Progenitor cell of endocrine pancreas (in vitro differentiated cells): ENCODE measurements at regions not wholly inside any gene's neighbourhood (a gene's known extent, or its start where the extent isn't known, plus 50 kb on each side); places are given as distances from the start of the nearest gene placed in this dataset.
"Not testable (repeated sequence)": the region's sequence is repeated elsewhere in the genome, so short reads cannot be mapped to it uniquely, and the experiment has no call there.

Experiments used
- DNase-seq: peaks from one replicate; pipeline ENCODE4 v3.0.0; 2021; ENCODE audit warnings: low spot score; ENCODE audit not compliant: unreplicated experiment
- H3K27ac Mint-ChIP-seq: 2 replicates; pipeline ENCODE4 v1.8.0; 2021; ENCODE audit warnings: mild to moderate bottlenecking, moderate library complexity, mixed read lengths
- H3K27me3 Mint-ChIP-seq: 2 replicates; pipeline ENCODE4 v1.8.0; 2021; ENCODE audit warnings: mixed read lengths
- H3K36me3 Mint-ChIP-seq: 2 replicates; pipeline ENCODE4 v1.8.0; 2022; ENCODE audit warnings: mixed read lengths; ENCODE audit not compliant: insufficient read depth
- H3K4me1 Mint-ChIP-seq: 2 replicates; pipeline ENCODE4 v1.8.0; 2021; ENCODE audit warnings: low read depth, mixed read lengths
- H3K4me3 Mint-ChIP-seq: 2 replicates; pipeline ENCODE4 v1.8.0; 2021; ENCODE audit warnings: low read depth, mild to moderate bottlenecking, moderate library complexity, mixed read lengths
- H3K9me3 Mint-ChIP-seq: 2 replicates; pipeline ENCODE4 v1.8.0; 2021; ENCODE audit warnings: low read depth, mixed read lengths
- CTCF ChIP-seq: fragments of 200-600 bp; sonication (generic); IDR thresholded peaks from one replicate; pipeline ENCODE4 v1.5.0; 2021; ENCODE audit warnings: antibody characterized with exemption, mild to moderate bottlenecking; ENCODE audit not compliant: unreplicated experiment

DNA sequence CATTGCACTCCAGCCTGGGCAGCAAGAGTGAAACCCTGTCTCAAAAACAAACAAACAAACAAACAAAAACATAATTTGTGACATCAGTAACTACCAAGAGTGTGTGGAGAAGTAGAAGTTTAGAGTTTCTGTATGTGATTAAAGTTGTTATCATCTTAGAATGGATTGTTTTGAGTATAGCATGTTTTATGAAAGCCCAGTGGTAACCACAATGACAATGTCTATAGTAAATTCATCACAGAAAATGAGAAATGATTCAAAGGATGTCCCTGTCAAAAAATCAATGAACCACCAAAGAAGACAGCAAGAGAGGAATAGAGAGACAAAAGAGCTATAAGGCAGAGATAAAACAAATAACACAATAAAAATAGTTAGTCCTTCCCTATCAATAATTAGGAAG lies 1299.2 kb downstream of the CNTNAP5 start:
- Mint-ChIP-seq H3K9me3 (peaks cover 6% of the 10 kb centered on the region), H3K27me3 (no peaks in the 10 kb centered on the region), H3K27ac (no peak overlapping the region), H3K4me3 (no peak overlapping the region), H3K36me3 (no peaks in the 10 kb centered on the region), H3K4me1 (no peaks in the 10 kb centered on the region)
- DNase-seq, result no peak
- no peak for TF ChIP-seq CTCF

DNA sequence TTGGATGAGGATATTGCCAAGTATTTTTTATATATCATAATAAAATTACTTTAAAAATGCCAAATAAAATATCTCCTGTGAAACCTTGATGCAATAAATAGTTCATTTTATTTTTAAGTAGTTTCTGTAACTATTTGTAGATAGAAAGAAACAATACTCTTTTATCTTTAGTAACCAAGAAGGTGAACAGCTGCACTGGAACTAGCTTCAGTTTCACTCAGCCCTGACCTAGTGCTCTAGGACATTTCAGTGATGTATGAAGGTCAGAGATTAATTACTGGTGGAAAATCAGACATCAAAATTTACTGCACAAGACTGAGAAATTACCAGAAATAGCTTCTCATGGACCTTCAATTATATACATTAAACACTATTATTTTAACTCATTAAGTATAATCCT lies 1305.0 kb downstream of the CNTNAP5 start:
- Mint-ChIP-seq H3K27ac (no peak overlapping the region), H3K27me3 (no peaks in the 10 kb centered on the region), H3K9me3 (no peaks in the 10 kb centered on the region), H3K36me3 (no peaks in the 10 kb centered on the region), H3K4me1 (peaks cover 13% of the 10 kb centered on the region), H3K4me3 (no peak overlapping the region)
- DNase-seq, result no peak
- TF ChIP-seq CTCF, result no peak

- Mint-ChIP-seq H3K36me3 (no peaks in the 10 kb centered on the region), H3K9me3 (no peaks in the 10 kb centered on the region), H3K4me1 (peaks cover 1% of the 10 kb centered on the region), H3K27me3 (peaks cover 10% of the 10 kb centered on the region), H3K4me3 (no peak overlapping the region), H3K27ac (no peak overlapping the region)
- no peak for TF ChIP-seq CTCF
- DNase-seq, result no peak
These were observed 1314.6 kb upstream of the GYPC start for GRCh38 chr2:125341353-125341752.

DNA sequence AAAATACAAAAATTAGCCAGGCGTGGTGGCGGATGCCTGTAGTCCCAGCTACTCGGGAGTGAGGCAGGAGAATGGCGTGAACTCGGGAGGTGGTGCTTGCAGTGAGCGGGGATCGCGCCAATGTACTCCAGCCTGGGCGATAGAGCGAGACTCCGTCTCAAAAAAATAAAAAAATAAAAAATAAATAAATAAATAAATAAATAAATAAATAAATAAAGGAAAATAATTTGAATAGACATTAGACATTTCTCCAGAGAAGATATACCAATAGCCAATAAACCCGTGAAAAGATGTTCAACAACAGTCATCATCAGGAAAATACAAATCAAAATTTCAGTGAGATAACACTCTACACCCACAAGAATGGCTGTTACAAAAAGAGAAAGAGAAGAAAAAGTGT lies 1302.4 kb upstream of the GYPC start:
- not testable (repeated sequence) for H3K4me3 Mint-ChIP-seq

DNA sequence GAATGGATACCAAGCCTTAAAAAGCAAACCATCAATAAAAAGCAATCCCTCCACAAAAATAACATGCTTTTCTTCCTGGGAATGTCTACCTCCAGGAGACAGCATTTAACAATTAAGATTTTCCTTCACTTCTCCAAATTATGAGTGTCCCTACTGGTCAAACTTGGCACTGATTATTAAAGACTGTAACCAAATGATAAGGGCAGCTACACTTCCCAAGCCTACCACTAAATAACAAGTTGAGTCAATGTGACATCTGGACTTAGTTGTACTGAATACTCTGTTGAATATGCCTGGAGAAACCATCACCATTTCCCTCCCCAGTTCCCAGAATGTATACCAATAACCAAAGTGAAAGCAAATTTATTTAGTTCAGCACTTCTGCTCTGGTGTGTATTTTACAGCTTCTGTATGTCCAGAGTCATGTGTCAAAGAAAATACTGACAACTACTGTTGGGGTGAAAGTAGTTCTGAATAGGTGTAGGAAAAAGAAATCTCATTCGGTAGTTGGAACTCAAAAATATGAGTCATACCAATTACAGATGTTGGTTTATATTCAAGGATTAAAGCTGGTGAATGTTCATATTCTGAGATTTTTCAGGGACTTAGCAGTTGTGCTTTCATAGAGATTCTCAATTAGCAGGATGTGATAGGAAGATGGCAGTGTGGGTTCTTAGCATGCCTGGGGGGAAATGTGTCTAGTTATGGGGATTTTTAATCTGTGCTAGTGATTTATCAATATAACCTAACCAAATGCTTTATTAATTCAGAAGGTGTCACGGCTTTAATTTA lies 1291.6 kb upstream of the GYPC start:
- no peak overlapping the region for H3K27ac Mint-ChIP-seq
- no peaks in the 10 kb centered on the region for H3K27me3 Mint-ChIP-seq
- H3K4me1 Mint-ChIP-seq, result no peaks in the 10 kb centered on the region
- no peak for TF ChIP-seq CTCF
- no peak overlapping the region for H3K4me3 Mint-ChIP-seq
- H3K36me3 Mint-ChIP-seq, result no peaks in the 10 kb centered on the region
- no peak for DNase-seq
- H3K9me3 Mint-ChIP-seq, result no peaks in the 10 kb centered on the region

More for the DNA sequence above, 1302.4 kb upstream of the GYPC start:
- not testable (repeated sequence) for H3K9me3 Mint-ChIP-seq, H3K36me3 Mint-ChIP-seq, DNase-seq, H3K27me3 Mint-ChIP-seq, H3K4me1 Mint-ChIP-seq, H3K27ac Mint-ChIP-seq

DNA sequence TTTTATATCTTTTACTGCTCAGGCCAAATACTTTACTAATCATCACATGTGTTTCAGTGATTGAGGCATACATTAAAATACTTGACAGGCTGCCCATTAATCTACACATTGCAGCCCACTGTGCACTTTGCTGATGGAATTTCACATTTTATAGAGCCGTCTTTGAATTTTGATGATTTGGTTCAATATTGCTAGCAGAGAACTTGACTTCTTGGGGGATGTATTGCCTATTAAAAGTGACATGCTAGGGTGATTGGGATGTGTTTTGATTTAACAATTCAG lies 1291.0 kb upstream of the GYPC start:
- Mint-ChIP-seq H3K36me3 (no peaks in the 10 kb centered on the region), H3K4me3 (no peak overlapping the region), H3K27me3 (no peaks in the 10 kb centered on the region), H3K9me3 (no peaks in the 10 kb centered on the region), H3K27ac (no peak overlapping the region), H3K4me1 (no peaks in the 10 kb centered on the region)
- TF ChIP-seq CTCF, result no peak
- no peak for DNase-seq
